Sigmoid colon (tissue), 6 donors: ENCODE measurements at regions not wholly inside any gene's neighbourhood (a gene's known extent, or its start where the extent isn't known, plus 50 kb on each side); places are given as distances from the start of the nearest gene placed in this dataset.

Experiments
- DNase-seq: peaks from one replicate; pipeline ENCODE4 v3.0.0-alpha.2; 2019
- H3K27ac ChIP-seq, 4 donors: fragments of 200-600 bp; sonication (generic); one replicate each; pipeline ENCODE4 v1.5.1; 2016 to 2019; ENCODE audit warnings: mild to moderate bottlenecking in 1 of 4
- H3K27me3 ChIP-seq, 3 donors: fragments of 200-600 bp; sonication (generic); one replicate each; pipeline ENCODE4 v1.5.1; 2019; ENCODE audit warnings: mild to moderate bottlenecking in 1 of 3
- H3K36me3 ChIP-seq, 4 donors: fragments of 200-600 bp; sonication (generic); one replicate each; pipeline ENCODE4 v1.5.1; 2016 to 2019
- H3K4me1 ChIP-seq, 4 donors: fragments of 200-600 bp; sonication (generic); one replicate each; pipeline ENCODE4 v1.5.1; 2017 to 2019
- H3K4me3 ChIP-seq, 4 donors: fragments of 200-600 bp; sonication (generic); one replicate each; pipeline ENCODE4 v1.5.1; 2017 to 2019; ENCODE audit warnings: mild to moderate bottlenecking in 2 of 4, moderate library complexity in 1 of 4
- H3K9me3 ChIP-seq, 4 donors: fragments of 200-600 bp in 3 of 4; sonication (generic) in 3 of 4; one replicate each; pipeline versions ENCODE4 v1.5.1 to v1.6.1; 2013 to 2019
- EP300 ChIP-seq, 4 donors: sonication (generic); formaldehyde crosslinking; IDR thresholded peaks; one replicate each; pipeline ENCODE4 v1.6.1; 2017; ENCODE audit warnings: antibody characterized with exemption in 4 of 4
- POLR2A ChIP-seq, 2 donors: fragments of 450-650 bp; IDR thresholded peaks; one replicate each; pipeline ENCODE4 v1.6.1; 2016; ENCODE audit warnings: antibody characterized with exemption in 2 of 2, mild to moderate bottlenecking in 2 of 2, moderate library complexity in 2 of 2
- POLR2AphosphoS5 ChIP-seq, 4 donors: sonication (generic); formaldehyde crosslinking; IDR thresholded peaks; one replicate each; pipeline ENCODE4 v1.6.1; 2017; ENCODE audit warnings: antibody characterized with exemption in 4 of 4
- WGBS, 2 donors: extraction: QIAGEN DNeasy Blood & Tissue Kit; methylation state at CpG; one replicate each; pipeline ENCODE4 v1.1.7; 2013; 5-methylcytosine and 5-hydroxymethylcytosine counted together
- intact Hi-C: fragments of 100-400 bp; cut with DNase I; formaldehyde crosslinking; loops from one replicate; pipeline ENCODE4 v1.15.1; 2023
- TF ChIP-seq, protein P1 (sequence below), 4 experiments: fragments of 450-650 bp in 3 of 4; fragments of 200-600 bp in 1 of 4; IDR thresholded peaks; one replicate each; pipeline ENCODE4 v1.5.1; 2016 to 2019; ENCODE audit warnings: antibody characterized with exemption in 4 of 4, mild to moderate bottlenecking in 3 of 4, moderate library complexity in 2 of 4
- donor health status: healthy with polysubstance abuse.
- donor health status: healthy.

DNA sequence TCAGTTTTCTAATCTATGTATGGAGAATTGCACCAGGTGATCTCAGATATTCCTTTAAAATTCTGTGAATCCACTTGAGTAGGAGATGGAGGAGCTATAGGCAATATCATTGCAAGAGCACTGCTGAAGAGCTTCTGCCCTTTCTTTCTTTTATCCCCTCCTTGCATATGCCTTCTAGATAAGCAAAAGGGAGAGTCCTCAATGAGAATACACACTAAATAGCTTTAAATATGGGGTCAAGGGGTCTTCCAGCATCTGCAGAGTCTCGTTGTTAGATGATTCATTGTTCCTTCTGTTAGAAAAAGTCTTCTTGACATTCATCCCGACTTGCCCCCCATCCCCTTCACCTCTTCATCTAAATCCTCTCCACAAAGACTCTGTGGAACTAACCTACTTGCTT is 156.1 kb downstream of the PIK3R1 start:
- intact Hi-C loops, result no loop called here
- H3K4me1 ChIP-seq, result peaks cover 0 to 9% (median under 1%) of the 10 kb centered on the region in 4 donors
- no peaks in the 10 kb centered on the region for H3K9me3 ChIP-seq
- TF ChIP-seq POLR2A (IDR thresholded peaks at IDR 0.05) (no peak), POLR2AphosphoS5 (IDR thresholded peaks at IDR 0.05) (no peak), EP300 (IDR thresholded peaks at IDR 0.05) (no peak)
- TF ChIP-seq, protein P1, sequence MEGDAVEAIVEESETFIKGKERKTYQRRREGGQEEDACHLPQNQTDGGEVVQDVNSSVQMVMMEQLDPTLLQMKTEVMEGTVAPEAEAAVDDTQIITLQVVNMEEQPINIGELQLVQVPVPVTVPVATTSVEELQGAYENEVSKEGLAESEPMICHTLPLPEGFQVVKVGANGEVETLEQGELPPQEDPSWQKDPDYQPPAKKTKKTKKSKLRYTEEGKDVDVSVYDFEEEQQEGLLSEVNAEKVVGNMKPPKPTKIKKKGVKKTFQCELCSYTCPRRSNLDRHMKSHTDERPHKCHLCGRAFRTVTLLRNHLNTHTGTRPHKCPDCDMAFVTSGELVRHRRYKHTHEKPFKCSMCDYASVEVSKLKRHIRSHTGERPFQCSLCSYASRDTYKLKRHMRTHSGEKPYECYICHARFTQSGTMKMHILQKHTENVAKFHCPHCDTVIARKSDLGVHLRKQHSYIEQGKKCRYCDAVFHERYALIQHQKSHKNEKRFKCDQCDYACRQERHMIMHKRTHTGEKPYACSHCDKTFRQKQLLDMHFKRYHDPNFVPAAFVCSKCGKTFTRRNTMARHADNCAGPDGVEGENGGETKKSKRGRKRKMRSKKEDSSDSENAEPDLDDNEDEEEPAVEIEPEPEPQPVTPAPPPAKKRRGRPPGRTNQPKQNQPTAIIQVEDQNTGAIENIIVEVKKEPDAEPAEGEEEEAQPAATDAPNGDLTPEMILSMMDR (IDR thresholded peaks at IDR 0.05), result no peak
- no peak overlapping the region for H3K4me3 ChIP-seq
- no peak overlapping the region for H3K27ac ChIP-seq
- no peaks in the 10 kb centered on the region for H3K36me3 ChIP-seq
- 76 to 84% methylated on average over 2 of the region's 2 CpGs for WGBS, 2 donors
- DNase-seq, result no peak
- no peaks in the 10 kb centered on the region for H3K27me3 ChIP-seq

DNA sequence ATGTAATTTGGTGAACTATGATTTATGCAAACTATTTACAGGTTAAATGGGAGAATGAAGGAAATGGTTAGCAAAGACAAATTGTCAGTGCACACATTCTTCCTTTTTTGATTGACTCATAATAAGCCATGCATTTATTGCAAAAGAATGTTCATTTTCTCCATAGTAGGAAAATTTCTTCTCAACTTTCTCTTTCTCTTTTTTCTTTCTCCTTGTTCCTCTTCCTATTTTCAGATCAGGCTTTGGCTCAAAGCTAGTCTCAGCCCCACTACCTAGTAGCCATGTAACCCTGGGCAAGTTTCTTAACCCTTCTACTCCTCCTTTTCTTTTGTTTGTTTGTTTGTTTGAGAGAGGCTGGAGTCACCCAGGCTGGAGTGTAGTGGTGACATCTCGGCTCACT is 156.6 kb downstream of the PIK3R1 start:
- Histone ChIP-seq H3K9me3 (no peaks in the 10 kb centered on the region), H3K4me3 (no peak overlapping the region), H3K27ac (no peak overlapping the region), H3K36me3 (no peaks in the 10 kb centered on the region), H3K27me3 (no peaks in the 10 kb centered on the region), H3K4me1 (peaks cover 0 to 13% (median 4%) of the 10 kb centered on the region in 4 donors)
- 96 to 98% methylated on average over 1 of the region's 1 CpG for WGBS, 2 donors
- no peak for DNase-seq
- intact Hi-C loops, result no loop called here
- TF ChIP-seq POLR2AphosphoS5 (IDR thresholded peaks at IDR 0.05) (no peak), POLR2A (IDR thresholded peaks at IDR 0.05) (no peak), EP300 (IDR thresholded peaks at IDR 0.05) (no peak)
- TF ChIP-seq, protein P1 (IDR thresholded peaks at IDR 0.05), result no peak

DNA sequence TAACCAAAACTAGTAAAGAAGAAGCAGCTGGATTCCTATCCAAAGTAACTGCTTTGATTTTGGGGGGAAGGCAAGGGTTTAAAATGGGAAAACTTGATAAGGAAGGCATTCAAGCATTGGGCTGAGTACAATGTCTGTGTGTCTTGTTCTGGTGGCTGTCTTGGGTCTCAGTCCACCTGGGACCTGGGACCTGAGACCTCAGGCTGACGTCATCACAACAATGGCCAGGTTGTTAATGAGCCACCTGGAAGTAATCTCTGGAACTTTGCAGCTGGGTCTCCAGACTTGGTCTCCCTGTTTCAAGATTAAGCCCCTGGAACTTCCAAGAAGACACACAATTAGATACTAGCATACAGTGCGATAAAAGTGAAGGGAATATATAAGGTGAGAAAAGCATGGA is 157.5 kb downstream of the PIK3R1 start:
- no peak for DNase-seq
- no peak for TF ChIP-seq POLR2AphosphoS5 (IDR thresholded peaks at IDR 0.05)
- no peak for TF ChIP-seq POLR2A (IDR thresholded peaks at IDR 0.05)
- no peak for TF ChIP-seq EP300 (IDR thresholded peaks at IDR 0.05)
- TF ChIP-seq, protein P1 (IDR thresholded peaks at IDR 0.05), result no peak
- no peaks in the 10 kb centered on the region for H3K36me3 ChIP-seq
- no peaks in the 10 kb centered on the region for H3K9me3 ChIP-seq
- H3K27ac ChIP-seq, result no peak overlapping the region
- WGBS, 2 donors, result 95% methylated on average over 2 of the region's 2 CpGs
- H3K27me3 ChIP-seq, result no peaks in the 10 kb centered on the region
- intact Hi-C loops, result no loop called here
- peaks cover 0 to 15% (median 4%) of the 10 kb centered on the region in 4 donors for H3K4me1 ChIP-seq
- H3K4me3 ChIP-seq, result no peak overlapping the region

DNA sequence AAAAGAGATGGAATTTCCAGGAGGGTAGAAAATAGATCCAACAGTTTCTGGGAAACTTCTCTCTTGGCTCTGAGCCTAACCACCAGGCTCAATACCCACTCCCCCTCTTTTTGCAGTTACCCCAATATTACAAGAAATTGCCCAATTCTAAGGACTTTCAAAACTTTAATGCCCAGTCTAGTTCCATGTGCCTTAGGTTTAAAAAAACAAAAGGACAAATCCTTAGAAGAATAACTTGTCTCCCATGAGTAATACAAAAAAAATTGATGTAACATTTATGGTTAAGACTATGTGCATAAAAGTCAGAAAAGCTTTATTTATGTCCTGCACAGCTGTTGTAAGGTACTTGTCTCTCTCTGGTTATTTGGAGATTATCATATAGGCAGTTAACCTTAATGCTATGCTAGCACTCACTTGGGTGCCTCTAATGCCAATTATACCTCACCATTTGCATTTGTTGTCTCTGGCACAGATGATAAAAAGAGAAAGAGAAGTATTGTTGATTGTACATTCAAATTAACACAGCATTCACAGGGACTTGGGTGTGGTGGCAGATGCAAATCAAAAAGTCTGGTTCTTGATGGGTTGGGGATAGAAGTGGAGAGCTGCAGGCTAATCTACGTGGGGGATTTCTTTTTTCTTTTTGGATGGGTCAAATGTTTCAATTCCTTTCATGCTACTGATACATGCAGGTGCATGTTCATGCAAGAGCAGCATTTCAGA is 159.4 kb downstream of the PIK3R1 start:
- Histone ChIP-seq H3K27me3 (no peaks in the 10 kb centered on the region), H3K4me3 (no peak overlapping the region), H3K4me1 (peaks cover 0 to 22% (median 5%) of the 10 kb centered on the region in 4 donors), H3K36me3 (no peaks in the 10 kb centered on the region), H3K27ac (no peak overlapping the region), H3K9me3 (no peaks in the 10 kb centered on the region)
- intact Hi-C loops, result no loop called here
- no peak for DNase-seq
- TF ChIP-seq POLR2A (IDR thresholded peaks at IDR 0.05) (no peak), EP300 (IDR thresholded peaks at IDR 0.05) (no peak), POLR2AphosphoS5 (IDR thresholded peaks at IDR 0.05) (no peak)
- TF ChIP-seq, protein P1 (IDR thresholded peaks at IDR 0.05), result no peak
- WGBS, 2 donors, result 74 to 88% methylated on average over 1 of the region's 1 CpG

DNA sequence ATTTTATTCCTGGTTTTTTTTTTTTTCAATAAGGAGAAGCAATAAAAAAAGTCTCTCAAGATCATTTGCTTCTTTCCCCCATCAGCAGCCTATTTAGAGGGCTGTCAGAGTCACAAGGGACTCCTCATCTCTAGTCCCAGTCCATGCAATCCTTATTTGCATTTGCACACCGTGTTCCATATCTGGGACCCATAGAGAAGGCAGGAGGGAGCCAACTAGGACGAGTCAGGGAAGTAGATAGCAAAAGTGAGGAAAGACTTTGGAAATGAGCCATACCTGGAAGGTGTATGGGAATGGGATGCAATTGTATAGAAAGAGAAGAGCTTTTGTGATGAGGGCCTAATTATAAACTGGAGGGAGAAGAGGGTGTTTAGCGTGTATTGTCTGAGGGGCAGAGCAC is 160.0 kb downstream of the PIK3R1 start:
- intact Hi-C loops, result no loop called here
- DNase-seq, result no peak
- H3K4me1 ChIP-seq, result peaks cover 0 to 28% (median 10%) of the 10 kb centered on the region in 4 donors
- H3K27ac ChIP-seq, result no peak overlapping the region
- H3K4me3 ChIP-seq, result no peak overlapping the region
- TF ChIP-seq, protein P1 (IDR thresholded peaks at IDR 0.05), result no peak
- TF ChIP-seq POLR2A (IDR thresholded peaks at IDR 0.05) (no peak), EP300 (IDR thresholded peaks at IDR 0.05) (no peak), POLR2AphosphoS5 (IDR thresholded peaks at IDR 0.05) (no peak)
- WGBS, 2 donors, result 65 to 85% methylated on average over 3 of the region's 3 CpGs
- no peaks in the 10 kb centered on the region for H3K36me3 ChIP-seq
- no peaks in the 10 kb centered on the region for H3K27me3 ChIP-seq
- H3K9me3 ChIP-seq, result no peaks in the 10 kb centered on the region
